ENCODE measurements at regions not wholly inside any gene's neighbourhood (a gene's known extent, or its start where the extent isn't known, plus 50 kb on each side); places are given as distances from the start of the nearest gene placed in this dataset.

DNA sequence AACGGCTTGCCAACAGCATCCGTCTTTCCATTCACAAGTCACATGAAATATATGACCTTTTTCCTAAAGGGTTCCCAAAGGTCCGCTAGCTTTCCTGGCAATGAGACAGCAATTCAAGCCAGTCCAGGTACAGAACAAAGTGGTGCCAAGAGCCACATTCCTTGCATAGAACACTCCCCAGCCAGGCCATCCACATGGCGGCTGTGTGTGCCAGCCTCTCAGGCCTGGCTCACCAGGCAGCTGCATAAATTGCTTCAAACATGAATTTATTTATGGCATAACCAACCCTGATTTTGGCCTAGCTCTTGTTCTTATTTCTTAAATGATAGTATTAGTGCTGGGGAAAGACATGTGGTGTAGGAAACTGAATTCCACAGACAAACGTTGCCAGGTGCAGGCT is 63.7 kb upstream of the CREB5 start:
- Histone ChIP-seq H3K9me3 (ENCODE audit: low read length) (no peaks in the 10 kb centered on the region), H3K4me3 (ENCODE audit: low read depth, low read length, poor library complexity, severe bottlenecking) (no peak overlapping the region), H4K20me1 (ENCODE audit: insufficient read depth, low read length) (no peaks in the 10 kb centered on the region), H3K79me2 (ENCODE audit: insufficient read depth, low read depth, low read length) (no peaks in the 10 kb centered on the region), H3K36me3 (ENCODE audit: insufficient read depth, low read length) (no peaks in the 10 kb centered on the region), H3K27ac (ENCODE audit: low read depth, low read length, poor library complexity, severe bottlenecking) (no peak overlapping the region), H3K4me2 (ENCODE audit: low read length) (no peak overlapping the region), H3K4me1 (ENCODE audit: insufficient read depth, low read length, poor library complexity, severe bottlenecking) (no peaks in the 10 kb centered on the region), H2AFZ (ENCODE audit: low read length) (no peak overlapping the region), H3K9me2 (ENCODE audit: insufficient read depth, low read length) (no peaks in the 10 kb centered on the region)
- intact Hi-C loops (cut with micrococcal nuclease; ENCODE audit: unreplicated experiment) = no loop called here
- DNase-seq (ENCODE audit: low spot score) = no peak
- CTCF ChIA-PET (ENCODE audit: unreplicated experiment) = interaction anchor here (0.6 to 0.8 kb wide), 2 partner anchors 12 to 415 kb away, joined by 3 read pairs; no protein-coding TSS in a partner anchor
- TF ChIP-seq EZH2phosphoT487 (IDR thresholded peaks at IDR 0.05; ENCODE audit: borderline replicate concordance, low read depth, low read length) (no peak), CTCF (conservative IDR thresholded peaks at IDR 0.05; ENCODE audit: low read length) (no peak)
- no TSS peak for BruUV-seq (replicated peaks)
- POLR2A ChIA-PET = interaction anchor here (0.9 kb wide), 1 partner anchor 12 kb away, joined by 4 read pairs; no protein-coding TSS in a partner anchor

GRCh38 chr7:28349637-28350036 is 62.7 kb upstream of the CREB5 start:
- Histone ChIP-seq H3K79me2 (ENCODE audit: insufficient read depth, low read depth, low read length) (no peaks in the 10 kb centered on the region), H3K9me2 (ENCODE audit: insufficient read depth, low read length) (no peaks in the 10 kb centered on the region), H3K27ac (ENCODE audit: low read depth, low read length, poor library complexity, severe bottlenecking) (no peak overlapping the region), H3K36me3 (ENCODE audit: insufficient read depth, low read length) (no peaks in the 10 kb centered on the region), H3K9me3 (ENCODE audit: low read length) (no peaks in the 10 kb centered on the region), H3K4me1 (ENCODE audit: insufficient read depth, low read length, poor library complexity, severe bottlenecking) (no peaks in the 10 kb centered on the region), H4K20me1 (ENCODE audit: insufficient read depth, low read length) (no peaks in the 10 kb centered on the region), H3K4me3 (ENCODE audit: low read depth, low read length, poor library complexity, severe bottlenecking) (no peak overlapping the region), H2AFZ (ENCODE audit: low read length) (no peak overlapping the region), H3K4me2 (ENCODE audit: low read length) (no peak overlapping the region)
- no TSS peak for BruUV-seq (replicated peaks)
- TF ChIP-seq EZH2phosphoT487 (IDR thresholded peaks at IDR 0.05; ENCODE audit: borderline replicate concordance, low read depth, low read length) = no peak
- TF ChIP-seq CTCF (conservative IDR thresholded peaks at IDR 0.05; ENCODE audit: low read length) = no peak
- intact Hi-C loops (cut with micrococcal nuclease; ENCODE audit: unreplicated experiment) = no loop called here
- ChIA-PET POLR2A (no interaction called here), CTCF (ENCODE audit: unreplicated experiment) (no interaction called here)
- DNase-seq (ENCODE audit: low spot score) = no peak

- no peak for DNase-seq (ENCODE audit: low spot score)
- no peak for TF ChIP-seq CTCF (conservative IDR thresholded peaks at IDR 0.05; ENCODE audit: low read length)
- no peak for TF ChIP-seq EZH2phosphoT487 (IDR thresholded peaks at IDR 0.05; ENCODE audit: borderline replicate concordance, low read depth, low read length)
- Histone ChIP-seq H3K36me3 (ENCODE audit: insufficient read depth, low read length) (no peaks in the 10 kb centered on the region), H3K4me2 (ENCODE audit: low read length) (no peak overlapping the region), H3K9me3 (ENCODE audit: low read length) (no peaks in the 10 kb centered on the region), H3K4me3 (ENCODE audit: low read depth, low read length, poor library complexity, severe bottlenecking) (no peak overlapping the region), H3K4me1 (ENCODE audit: insufficient read depth, low read length, poor library complexity, severe bottlenecking) (no peaks in the 10 kb centered on the region), H4K20me1 (ENCODE audit: insufficient read depth, low read length) (no peaks in the 10 kb centered on the region), H2AFZ (ENCODE audit: low read length) (no peak overlapping the region), H3K9me2 (ENCODE audit: insufficient read depth, low read length) (no peaks in the 10 kb centered on the region), H3K27ac (ENCODE audit: low read depth, low read length, poor library complexity, severe bottlenecking) (no peak overlapping the region), H3K79me2 (ENCODE audit: insufficient read depth, low read depth, low read length) (no peaks in the 10 kb centered on the region)
- no TSS peak for BruUV-seq (replicated peaks)
- intact Hi-C loops (cut with micrococcal nuclease; ENCODE audit: unreplicated experiment) = no loop called here
- CTCF ChIA-PET (ENCODE audit: unreplicated experiment) = interaction anchor here (0.6 kb wide), 1 partner anchor 661 kb away, joined by 3 read pairs; no protein-coding TSS in a partner anchor
- POLR2A ChIA-PET = interaction anchor here (0.7 kb wide), 2 partner anchors 8 to 9 kb away, joined by 3 read pairs; no protein-coding TSS in a partner anchor
Measured at GRCh38 chr7:28350662-28351061, 61.7 kb upstream of the CREB5 start.

Data from OCI-LY7 (cell line).